HepG2 (cell line): ENCODE measurements at regions not wholly inside any gene's neighbourhood (a gene's known extent, or its start where the extent isn't known, plus 50 kb on each side); places are given as distances from the start of the nearest gene placed in this dataset.

Experiments
- ATAC-seq: fragments of 200-7000 bp; cut with Tn5 transposase; 3 replicates; pipeline ENCODE4 v1.9.1; 2020; ENCODE audit warnings: mild to moderate bottlenecking, moderate library complexity
- BruUV-seq: library from RNA; stranded (reverse); fragments of 400-500 nt; replicated peaks from 2 replicates; lab custom pipeline; 2021; lab: Mats Ljungman, UMichigan
- CTCF ChIA-PET: fragments of 300-600 bp; formaldehyde crosslinking; extraction: SDS; loops from one replicate; lab custom pipeline; 2021; ENCODE audit warnings: low total read pairs, inconsistent platforms, low intra/inter-chr PET ratio; lab: Yijun Ruan, JAX
- POLR2A ChIA-PET: fragments of 350-600 bp; sonication (Branson Sonifier 250); formaldehyde crosslinking; loops from one replicate; lab custom pipeline; 2020; ENCODE audit warnings: antibody characterized with exemption, inconsistent platforms; lab: Yijun Ruan, JAX
- DNase-seq: peaks from one replicate; pipeline ENCODE4 v3.0.0-alpha.2; 2015; ENCODE audit warnings: low spot score
- FAIRE-seq: peaks from 3 replicates; lab custom pipeline; 2011; peaks lifted over from hg19 to GRCh38; lab: Jason Lieb, UNC
- H2AFZ ChIP-seq: one replicate; pipeline ENCODE4 v1.6.1; 2011; ENCODE audit warnings: low read length, inconsistent platforms
- H3K27ac ChIP-seq: fragments of 300-600 bp; 3 replicates; pipeline ENCODE4 v1.8.0; 2011; ENCODE audit warnings: mixed run types, mild to moderate bottlenecking, mixed read lengths, low read length, inconsistent platforms; ENCODE audit not compliant: insufficient read depth; ENCODE audit errors: extremely low read length
- H3K27me3 ChIP-seq, 2 experiments: fragments of 200-600 bp in 1 of 2; 2 replicates in 1 of 2; 3 replicates in 1 of 2; pipeline versions ENCODE4 v1.6.0 to v1.8.0; 2011; ENCODE audit warnings: low read length in 2 of 2, mild to moderate bottlenecking in 2 of 2, moderate library complexity in 2 of 2, inconsistent platforms in 1 of 2; ENCODE audit not compliant: insufficient read depth in 2 of 2, control insufficient read depth in 1 of 2
- H3K36me3 ChIP-seq, 2 experiments: fragments of 200-600 bp in 1 of 2; replicated peaks in 1 of 2; 2 replicates in 1 of 2; 3 replicates in 1 of 2; pipeline versions ENCODE4 v1.5.1 to v1.8.0; 2011; ENCODE audit warnings: low read length in 2 of 2, inconsistent platforms in 1 of 2; ENCODE audit not compliant: insufficient read depth in 2 of 2, control insufficient read depth in 1 of 2
- H3K4me1 ChIP-seq: 2 replicates; pipeline ENCODE4 v1.5.1; 2012; ENCODE audit warnings: low read length, inconsistent platforms; ENCODE audit not compliant: insufficient read depth
- H3K4me2 ChIP-seq: 2 replicates; pipeline ENCODE4 v1.6.0; 2011; ENCODE audit warnings: low read depth, low read length, inconsistent platforms
- H3K4me3 ChIP-seq, 3 experiments: fragments of 200-600 bp in 1 of 3; sonication (generic), shearing (Covaris generic) in 1 of 3; replicated peaks in 1 of 3; 2 replicates each; pipeline ENCODE4 v1.5.1; 2011 to 2016; ENCODE audit warnings: low read length in 3 of 3, inconsistent platforms in 2 of 3, low read depth in 2 of 3, mild to moderate bottlenecking in 2 of 3, control low read depth in 1 of 3, mixed read lengths in 1 of 3; ENCODE audit not compliant: insufficient read depth in 1 of 3
- H3K79me2 ChIP-seq: one replicate; pipeline ENCODE4 v1.6.1; 2011; ENCODE audit warnings: low read length, inconsistent platforms; ENCODE audit not compliant: insufficient read depth
- H3K9ac ChIP-seq: 2 replicates; pipeline ENCODE4 v1.6.0; 2011; ENCODE audit warnings: mild to moderate bottlenecking, low read depth, low read length, inconsistent platforms; ENCODE audit not compliant: insufficient read depth
- H3K9me3 ChIP-seq: 2 replicates; pipeline ENCODE4 v1.5.1; 2012; ENCODE audit warnings: mild to moderate bottlenecking, low read length
- H4K20me1 ChIP-seq: 2 replicates; pipeline ENCODE4 v1.6.0; 2011; ENCODE audit warnings: inconsistent platforms, mild to moderate bottlenecking, low read length, moderate library complexity; ENCODE audit not compliant: insufficient read depth
- FOSL1 ChIP-seq: sonication (generic); formaldehyde crosslinking; IDR thresholded peaks from 2 replicates; pipeline ENCODE4 v1.9.0; 2021; ENCODE audit warnings: missing genetic modification reagents, borderline replicate concordance
- MAF1 ChIP-seq: sonication (generic); formaldehyde crosslinking; IDR thresholded peaks from 2 replicates; pipeline ENCODE4 v1.5.0; 2020; ENCODE audit warnings: missing genetic modification reagents, borderline replicate concordance
- NCOR1 ChIP-seq: fragments of 200-600 bp; sonication (generic); IDR thresholded peaks from 2 replicates; pipeline ENCODE4 v1.7.0; 2017; ENCODE audit warnings: antibody characterized with exemption, low read length, borderline replicate concordance
- RFX3 ChIP-seq: IDR thresholded peaks from 2 replicates; pipeline ENCODE4 v1.6.1; 2016; ENCODE audit warnings: missing biosample characterization, missing genetic modification reagents
- RNF2 ChIP-seq: fragments of 450-650 bp; conservative IDR thresholded peaks from 2 replicates; pipeline ENCODE4 v1.6.1; 2016; ENCODE audit warnings: low read depth
- SETDB1 ChIP-seq: sonication (generic); formaldehyde crosslinking; IDR thresholded peaks from 2 replicates; pipeline ENCODE4 v1.5.1; 2020; ENCODE audit warnings: missing genetic modification reagents, mild to moderate bottlenecking, borderline replicate concordance
- ZBTB49 ChIP-seq: sonication (generic); formaldehyde crosslinking; IDR thresholded peaks from 2 replicates; pipeline ENCODE4 v1.4.0; 2020; ENCODE audit warnings: missing genetic modification reagents, borderline replicate concordance
- WGBS: methylation state at CpG from one replicate; pipeline ENCODE4 v1.1.6; 2017; ENCODE audit warnings: low lambda C conversion rate; 5-methylcytosine and 5-hydroxymethylcytosine counted together
- in situ Hi-C: cut with HindIII; loops from 2 replicates; pipeline ENCODE4 v1.10.0; 2017; ENCODE audit warnings: low pct_unique_long_range_greater_than_20kb; ENCODE audit not compliant: extremely low pct_ligation_motif_present
- intact Hi-C: fragments of 100-400 bp; cut with micrococcal nuclease; formaldehyde crosslinking; loops from one replicate; pipeline ENCODE4 v1.10.0; 2022; ENCODE audit not compliant: unreplicated experiment
- TF ChIP-seq, protein P1 (sequence below): IDR thresholded peaks from 2 replicates; pipeline ENCODE4 v1.4.0; 2020; ENCODE audit warnings: mild to moderate bottlenecking, missing genetic modification reagents
- TF ChIP-seq, protein P2 (sequence below), 2 experiments: sonication (generic) in 1 of 2; formaldehyde crosslinking in 1 of 2; IDR thresholded peaks; 2 replicates each; pipeline versions ENCODE4 v1.4.0 to v1.6.1; 2018 to 2020; ENCODE audit warnings: missing genetic modification reagents in 2 of 2, borderline replicate concordance in 1 of 2, low read depth in 1 of 2, mild to moderate bottlenecking in 1 of 2, missing biosample characterization in 1 of 2
- TF ChIP-seq, protein P3 (sequence below): sonication (generic); formaldehyde crosslinking; IDR thresholded peaks from 2 replicates; pipeline ENCODE4 v1.9.0; 2021; ENCODE audit warnings: mild to moderate bottlenecking, missing genetic modification reagents

- intact Hi-C loops, result no loop called here
- Histone ChIP-seq H3K79me2 (no peaks in the 10 kb centered on the region), H3K36me3 (no peaks in the 10 kb centered on the region), H4K20me1 (no peaks in the 10 kb centered on the region), H3K4me2 (no peak overlapping the region), H3K4me1 (no peaks in the 10 kb centered on the region), H3K27me3 (peaks cover 0 to 4% of the 10 kb centered on the region in 2 experiments; a peak in 2 of 5 replicates), H3K9ac (no peak overlapping the region), H3K9me3 (peaks cover 22% of the 10 kb centered on the region), H3K4me3 (no peak overlapping the region), H2AFZ (no peak overlapping the region), H3K27ac (no peak overlapping the region)
- DNase-seq, result no peak
- ChIA-PET POLR2A (no interaction called here), CTCF (no interaction called here)
- 2% methylated on average over 3 of the region's 3 CpGs for WGBS
- FAIRE-seq, result no peak
- ATAC-seq, result no peak
- no TSS peak for BruUV-seq
- in situ Hi-C loops, result no loop called here
- TF ChIP-seq, protein P1, sequence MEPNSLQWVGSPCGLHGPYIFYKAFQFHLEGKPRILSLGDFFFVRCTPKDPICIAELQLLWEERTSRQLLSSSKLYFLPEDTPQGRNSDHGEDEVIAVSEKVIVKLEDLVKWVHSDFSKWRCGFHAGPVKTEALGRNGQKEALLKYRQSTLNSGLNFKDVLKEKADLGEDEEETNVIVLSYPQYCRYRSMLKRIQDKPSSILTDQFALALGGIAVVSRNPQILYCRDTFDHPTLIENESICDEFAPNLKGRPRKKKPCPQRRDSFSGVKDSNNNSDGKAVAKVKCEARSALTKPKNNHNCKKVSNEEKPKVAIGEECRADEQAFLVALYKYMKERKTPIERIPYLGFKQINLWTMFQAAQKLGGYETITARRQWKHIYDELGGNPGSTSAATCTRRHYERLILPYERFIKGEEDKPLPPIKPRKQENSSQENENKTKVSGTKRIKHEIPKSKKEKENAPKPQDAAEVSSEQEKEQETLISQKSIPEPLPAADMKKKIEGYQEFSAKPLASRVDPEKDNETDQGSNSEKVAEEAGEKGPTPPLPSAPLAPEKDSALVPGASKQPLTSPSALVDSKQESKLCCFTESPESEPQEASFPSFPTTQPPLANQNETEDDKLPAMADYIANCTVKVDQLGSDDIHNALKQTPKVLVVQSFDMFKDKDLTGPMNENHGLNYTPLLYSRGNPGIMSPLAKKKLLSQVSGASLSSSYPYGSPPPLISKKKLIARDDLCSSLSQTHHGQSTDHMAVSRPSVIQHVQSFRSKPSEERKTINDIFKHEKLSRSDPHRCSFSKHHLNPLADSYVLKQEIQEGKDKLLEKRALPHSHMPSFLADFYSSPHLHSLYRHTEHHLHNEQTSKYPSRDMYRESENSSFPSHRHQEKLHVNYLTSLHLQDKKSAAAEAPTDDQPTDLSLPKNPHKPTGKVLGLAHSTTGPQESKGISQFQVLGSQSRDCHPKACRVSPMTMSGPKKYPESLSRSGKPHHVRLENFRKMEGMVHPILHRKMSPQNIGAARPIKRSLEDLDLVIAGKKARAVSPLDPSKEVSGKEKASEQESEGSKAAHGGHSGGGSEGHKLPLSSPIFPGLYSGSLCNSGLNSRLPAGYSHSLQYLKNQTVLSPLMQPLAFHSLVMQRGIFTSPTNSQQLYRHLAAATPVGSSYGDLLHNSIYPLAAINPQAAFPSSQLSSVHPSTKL, result no peak
- TF ChIP-seq RFX3 (CRISPR knock-in tag), result no peak
- no peak for TF ChIP-seq RNF2
- TF ChIP-seq MAF1, result no peak
- no peak for TF ChIP-seq FOSL1
- no peak for TF ChIP-seq ZBTB49 (CRISPR knock-in tag)
- TF ChIP-seq, protein P2, sequence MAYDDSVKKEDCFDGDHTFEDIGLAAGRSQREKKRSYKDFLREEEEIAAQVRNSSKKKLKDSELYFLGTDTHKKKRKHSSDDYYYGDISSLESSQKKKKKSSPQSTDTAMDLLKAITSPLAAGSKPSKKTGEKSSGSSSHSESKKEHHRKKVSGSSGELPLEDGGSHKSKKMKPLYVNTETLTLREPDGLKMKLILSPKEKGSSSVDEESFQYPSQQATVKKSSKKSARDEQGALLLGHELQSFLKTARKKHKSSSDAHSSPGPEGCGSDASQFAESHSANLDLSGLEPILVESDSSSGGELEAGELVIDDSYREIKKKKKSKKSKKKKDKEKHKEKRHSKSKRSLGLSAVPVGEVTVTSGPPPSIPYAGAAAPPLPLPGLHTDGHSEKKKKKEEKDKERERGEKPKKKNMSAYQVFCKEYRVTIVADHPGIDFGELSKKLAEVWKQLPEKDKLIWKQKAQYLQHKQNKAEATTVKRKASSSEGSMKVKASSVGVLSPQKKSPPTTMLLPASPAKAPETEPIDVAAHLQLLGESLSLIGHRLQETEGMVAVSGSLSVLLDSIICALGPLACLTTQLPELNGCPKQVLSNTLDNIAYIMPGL (CRISPR knock-in tag; IDR thresholded peaks at IDR 0.05; ENCODE audit: borderline replicate concordance in 1 of 2, low read depth in 1 of 2), result no peak
- TF ChIP-seq NCOR1, result no peak
- TF ChIP-seq SETDB1 (CRISPR knock-in tag), result no peak
- TF ChIP-seq, protein P3, sequence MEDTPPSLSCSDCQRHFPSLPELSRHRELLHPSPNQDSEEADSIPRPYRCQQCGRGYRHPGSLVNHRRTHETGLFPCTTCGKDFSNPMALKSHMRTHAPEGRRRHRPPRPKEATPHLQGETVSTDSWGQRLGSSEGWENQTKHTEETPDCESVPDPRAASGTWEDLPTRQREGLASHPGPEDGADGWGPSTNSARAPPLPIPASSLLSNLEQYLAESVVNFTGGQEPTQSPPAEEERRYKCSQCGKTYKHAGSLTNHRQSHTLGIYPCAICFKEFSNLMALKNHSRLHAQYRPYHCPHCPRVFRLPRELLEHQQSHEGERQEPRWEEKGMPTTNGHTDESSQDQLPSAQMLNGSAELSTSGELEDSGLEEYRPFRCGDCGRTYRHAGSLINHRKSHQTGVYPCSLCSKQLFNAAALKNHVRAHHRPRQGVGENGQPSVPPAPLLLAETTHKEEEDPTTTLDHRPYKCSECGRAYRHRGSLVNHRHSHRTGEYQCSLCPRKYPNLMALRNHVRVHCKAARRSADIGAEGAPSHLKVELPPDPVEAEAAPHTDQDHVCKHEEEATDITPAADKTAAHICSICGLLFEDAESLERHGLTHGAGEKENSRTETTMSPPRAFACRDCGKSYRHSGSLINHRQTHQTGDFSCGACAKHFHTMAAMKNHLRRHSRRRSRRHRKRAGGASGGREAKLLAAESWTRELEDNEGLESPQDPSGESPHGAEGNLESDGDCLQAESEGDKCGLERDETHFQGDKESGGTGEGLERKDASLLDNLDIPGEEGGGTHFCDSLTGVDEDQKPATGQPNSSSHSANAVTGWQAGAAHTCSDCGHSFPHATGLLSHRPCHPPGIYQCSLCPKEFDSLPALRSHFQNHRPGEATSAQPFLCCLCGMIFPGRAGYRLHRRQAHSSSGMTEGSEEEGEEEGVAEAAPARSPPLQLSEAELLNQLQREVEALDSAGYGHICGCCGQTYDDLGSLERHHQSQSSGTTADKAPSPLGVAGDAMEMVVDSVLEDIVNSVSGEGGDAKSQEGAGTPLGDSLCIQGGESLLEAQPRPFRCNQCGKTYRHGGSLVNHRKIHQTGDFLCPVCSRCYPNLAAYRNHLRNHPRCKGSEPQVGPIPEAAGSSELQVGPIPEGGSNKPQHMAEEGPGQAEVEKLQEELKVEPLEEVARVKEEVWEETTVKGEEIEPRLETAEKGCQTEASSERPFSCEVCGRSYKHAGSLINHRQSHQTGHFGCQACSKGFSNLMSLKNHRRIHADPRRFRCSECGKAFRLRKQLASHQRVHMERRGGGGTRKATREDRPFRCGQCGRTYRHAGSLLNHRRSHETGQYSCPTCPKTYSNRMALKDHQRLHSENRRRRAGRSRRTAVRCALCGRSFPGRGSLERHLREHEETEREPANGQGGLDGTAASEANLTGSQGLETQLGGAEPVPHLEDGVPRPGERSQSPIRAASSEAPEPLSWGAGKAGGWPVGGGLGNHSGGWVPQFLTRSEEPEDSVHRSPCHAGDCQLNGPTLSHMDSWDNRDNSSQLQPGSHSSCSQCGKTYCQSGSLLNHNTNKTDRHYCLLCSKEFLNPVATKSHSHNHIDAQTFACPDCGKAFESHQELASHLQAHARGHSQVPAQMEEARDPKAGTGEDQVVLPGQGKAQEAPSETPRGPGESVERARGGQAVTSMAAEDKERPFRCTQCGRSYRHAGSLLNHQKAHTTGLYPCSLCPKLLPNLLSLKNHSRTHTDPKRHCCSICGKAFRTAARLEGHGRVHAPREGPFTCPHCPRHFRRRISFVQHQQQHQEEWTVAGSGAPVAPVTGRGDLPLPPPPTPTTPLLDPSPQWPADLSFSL (CRISPR knock-in tag), result no peak
Measured at GRCh38 chr17:31660684-31661083, 198.4 kb downstream of the COPRS start.
